H9 (cell line): ENCODE measurements at regions not wholly inside any gene's neighbourhood (a gene's known extent, or its start where the extent isn't known, plus 50 kb on each side); places are given as distances from the start of the nearest gene placed in this dataset.

Experiments used
- DNase-seq: peaks from one replicate; pipeline ENCODE4 v3.0.0-alpha.2; 2017
- H2AFZ ChIP-seq: one replicate; pipeline ENCODE4 v1.6.1; 2013; ENCODE audit warnings: mild to moderate bottlenecking, low read length, control low read depth, moderate library complexity
- H2AK5ac ChIP-seq: 2 replicates; pipeline ENCODE4 v1.6.1; 2013; ENCODE audit warnings: low read length, control low read depth, mixed read lengths; ENCODE audit not compliant: insufficient read length
- H2BK120ac ChIP-seq: one replicate; pipeline ENCODE4 v1.6.1; 2013; ENCODE audit warnings: low read depth, mild to moderate bottlenecking, low read length, control low read depth, inconsistent platforms; ENCODE audit not compliant: poor library complexity, severe bottlenecking
- H2BK12ac ChIP-seq: 2 replicates; pipeline ENCODE4 v1.6.1; 2013; ENCODE audit warnings: low read length, control low read depth, mixed read lengths, low read depth; ENCODE audit not compliant: insufficient read length
- H2BK15ac ChIP-seq: 2 replicates; pipeline ENCODE4 v1.6.1; 2013; ENCODE audit warnings: low read depth, low read length, control low read depth
- H2BK20ac ChIP-seq: one replicate; pipeline ENCODE4 v1.6.1; 2013; ENCODE audit warnings: low read depth, mild to moderate bottlenecking, low read length, control low read depth, inconsistent platforms; ENCODE audit not compliant: poor library complexity, severe bottlenecking
- H2BK5ac ChIP-seq: 2 replicates; pipeline ENCODE4 v1.6.1; 2013; ENCODE audit warnings: low read length, control low read depth, mixed read lengths; ENCODE audit not compliant: insufficient read length
- H3K14ac ChIP-seq: 2 replicates; pipeline ENCODE4 v1.6.1; 2013; ENCODE audit warnings: low read length, control low read depth; ENCODE audit not compliant: insufficient read depth
- H3K18ac ChIP-seq: 2 replicates; pipeline ENCODE4 v1.6.1; 2013; ENCODE audit warnings: low read depth, mild to moderate bottlenecking, mixed read lengths, low read length, control low read depth; ENCODE audit not compliant: insufficient read length
- H3K23ac ChIP-seq: 2 replicates; pipeline ENCODE4 v1.6.1; 2013; ENCODE audit warnings: low read length, control low read depth, mixed read lengths, low read depth; ENCODE audit not compliant: insufficient read length
- H3K23me2 ChIP-seq: 2 replicates; pipeline ENCODE4 v1.6.1; 2013; ENCODE audit warnings: low read depth, mild to moderate bottlenecking, mixed read lengths, low read length, control low read depth; ENCODE audit not compliant: insufficient read length, poor library complexity, severe bottlenecking
- H3K27ac ChIP-seq: 2 replicates; pipeline ENCODE4 v1.5.1; 2013; ENCODE audit warnings: low read length, control low read depth, mixed read lengths, low read depth; ENCODE audit not compliant: insufficient read length
- H3K27me3 ChIP-seq: 2 replicates; pipeline ENCODE4 v1.6.1; 2013; ENCODE audit warnings: low read length, control low read depth, inconsistent platforms; ENCODE audit not compliant: insufficient read depth
- H3K4ac ChIP-seq: 2 replicates; pipeline ENCODE4 v1.6.1; 2013; ENCODE audit warnings: low read depth, mild to moderate bottlenecking, control low read depth, inconsistent platforms, low read length, moderate library complexity
- H3K4me1 ChIP-seq: 2 replicates; pipeline ENCODE4 v1.6.1; 2013; ENCODE audit warnings: low read length, control low read depth, inconsistent platforms; ENCODE audit not compliant: insufficient read depth
- H3K4me2 ChIP-seq: 2 replicates; pipeline ENCODE4 v1.6.1; 2013; ENCODE audit warnings: low read length, control low read depth, mixed read lengths; ENCODE audit not compliant: insufficient read length, insufficient read depth
- H3K56ac ChIP-seq: 2 replicates; pipeline ENCODE4 v1.6.1; 2013; ENCODE audit warnings: low read depth, mild to moderate bottlenecking, mixed read lengths, low read length, control low read depth; ENCODE audit not compliant: insufficient read length
- H3K79me1 ChIP-seq: 2 replicates; pipeline ENCODE4 v1.6.1; 2013; ENCODE audit warnings: low read depth, mild to moderate bottlenecking, moderate library complexity, low read length, control low read depth, inconsistent platforms; ENCODE audit not compliant: insufficient read depth, poor library complexity, severe bottlenecking
- H3K79me2 ChIP-seq: 2 replicates; pipeline ENCODE4 v1.6.1; 2013; ENCODE audit warnings: low read length, control low read depth, inconsistent platforms; ENCODE audit not compliant: insufficient read depth
- H3K9ac ChIP-seq: 2 replicates; pipeline ENCODE4 v1.6.1; 2013; ENCODE audit warnings: low read length, control low read depth, mixed read lengths; ENCODE audit not compliant: insufficient read length; ENCODE audit errors: extremely low read depth
- H3K9me3 ChIP-seq: one replicate; pipeline ENCODE4 v1.6.1; 2013; ENCODE audit warnings: low read depth, low read length, inconsistent platforms; ENCODE audit not compliant: control insufficient read depth
- H3T11ph ChIP-seq: one replicate; pipeline ENCODE4 v1.6.1; 2013; ENCODE audit warnings: mild to moderate bottlenecking, low read length, control low read depth, inconsistent platforms
- H4K20me1 ChIP-seq: one replicate; pipeline ENCODE4 v1.6.1; 2013; ENCODE audit not compliant: control insufficient read depth, insufficient read length, insufficient read depth
- H4K5ac ChIP-seq: 2 replicates; pipeline ENCODE4 v1.6.1; 2013; ENCODE audit warnings: low read depth, mild to moderate bottlenecking, mixed read lengths, low read length, control low read depth; ENCODE audit not compliant: insufficient read length
- H4K8ac ChIP-seq: replicated peaks from 2 replicates; pipeline ENCODE4 v1.6.1; 2013; ENCODE audit warnings: low read length, control low read depth, mixed read lengths, low read depth; ENCODE audit not compliant: insufficient read length
- H4K91ac ChIP-seq: 2 replicates; pipeline ENCODE4 v1.6.1; 2013; ENCODE audit warnings: low read depth, mild to moderate bottlenecking, moderate library complexity, mixed read lengths, low read length, control low read depth; ENCODE audit not compliant: insufficient read length
- H3K27ac Mint-ChIP-seq, 3 experiments: 2 replicates in 2 of 3; 3 replicates in 1 of 3; pipeline ENCODE4 v1.8.0; 2020 to 2021; ENCODE audit warnings: mixed read lengths in 3 of 3, mild to moderate bottlenecking in 1 of 3, moderate library complexity in 1 of 3
- H3K27me3 Mint-ChIP-seq: 2 replicates; pipeline ENCODE4 v1.8.0; 2021; ENCODE audit warnings: low read depth, mild to moderate bottlenecking, moderate library complexity, mixed read lengths
- H3K36me3 Mint-ChIP-seq, 3 experiments: 2 replicates in 2 of 3; 3 replicates in 1 of 3; pipeline ENCODE4 v1.8.0; 2020 to 2021; ENCODE audit warnings: low read depth in 3 of 3, mixed read lengths in 3 of 3; ENCODE audit not compliant: insufficient read depth in 1 of 3
- H3K4me1 Mint-ChIP-seq, 2 experiments: 2 replicates each; pipeline ENCODE4 v1.8.0; 2020; ENCODE audit warnings: mixed read lengths in 2 of 2
- H3K4me3 Mint-ChIP-seq, 2 experiments: 2 replicates in 1 of 2; 3 replicates in 1 of 2; pipeline ENCODE4 v1.8.0; 2020 to 2021; ENCODE audit warnings: mild to moderate bottlenecking in 2 of 2, mixed read lengths in 2 of 2, moderate library complexity in 1 of 2
- H3K9me3 Mint-ChIP-seq, 2 experiments: 2 replicates in 1 of 2; 3 replicates in 1 of 2; pipeline ENCODE4 v1.8.0; 2020; ENCODE audit warnings: mild to moderate bottlenecking in 2 of 2, mixed read lengths in 2 of 2, moderate library complexity in 1 of 2
- WGBS: extraction: QIAGEN DNeasy Blood & Tissue Kit; methylation state at CpG from one replicate; pipeline ENCODE4 v1.1.7; 2013; ENCODE audit warnings: missing lambda C conversion rate, low lambda C conversion rate, mixed read lengths; ENCODE audit not compliant: insufficient read length; ENCODE audit errors: extremely low coverage; 5-methylcytosine and 5-hydroxymethylcytosine counted together
- TF ChIP-seq, protein P1 (sequence below): fragments of 200-600 bp; sonication (generic); conservative IDR thresholded peaks from 3 replicates; pipeline ENCODE4 v1.8.0; 2021; ENCODE audit warnings: antibody characterized with exemption, mild to moderate bottlenecking

DNA sequence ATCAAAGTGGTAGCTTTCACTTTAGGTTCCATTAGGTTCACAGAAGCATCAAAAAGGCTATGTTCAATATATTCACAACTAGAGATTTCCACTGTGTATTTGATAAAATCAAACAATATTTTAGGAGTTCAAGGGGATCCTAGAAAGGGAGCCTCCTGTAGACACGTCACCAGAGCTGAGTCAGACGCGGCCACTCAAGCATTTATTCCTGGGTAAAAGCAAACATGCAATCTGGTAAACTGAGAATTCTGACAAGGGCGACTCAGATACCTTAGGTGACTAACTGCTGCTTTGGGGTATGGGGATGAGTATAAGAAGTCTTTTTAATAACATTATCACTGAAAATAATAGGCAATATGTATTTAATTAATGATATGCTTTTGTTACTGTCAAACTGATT is 118.7 kb upstream of the HMGN3 start:
- no peak overlapping the region for H3K56ac ChIP-seq
- H3K4me3 Mint-ChIP-seq: no peak overlapping the region
- H4K8ac ChIP-seq: no peak overlapping the region
- H4K20me1 ChIP-seq: no peaks in the 10 kb centered on the region
- no peak overlapping the region for H3K23ac ChIP-seq
- peaks cover 15 to 22% of the 10 kb centered on the region in 2 experiments for H3K9me3 Mint-ChIP-seq
- H3K27ac Mint-ChIP-seq: no peak overlapping the region
- H3K9ac ChIP-seq: no peak overlapping the region
- no peak overlapping the region for H2BK120ac ChIP-seq
- no peak overlapping the region for H4K91ac ChIP-seq
- H3K14ac ChIP-seq: no peak overlapping the region
- no CpG with 5 or more reads among the region's 4 CpGs for WGBS
- H2BK5ac ChIP-seq: no peak overlapping the region
- DNase-seq: no peak
- no peak overlapping the region for H2BK15ac ChIP-seq
- H2AK5ac ChIP-seq: no peak overlapping the region
- H3K4me1 Mint-ChIP-seq: no peaks in the 10 kb centered on the region
- H3K27me3 ChIP-seq: no peaks in the 10 kb centered on the region
- H3K79me1 ChIP-seq: no peaks in the 10 kb centered on the region
- H3T11ph ChIP-seq: no peak overlapping the region
- H2AFZ ChIP-seq: no peak overlapping the region
- no peak overlapping the region for H3K4ac ChIP-seq
- H2BK20ac ChIP-seq: no peak overlapping the region
- peaks cover 4 to 26% (median 21%) of the 10 kb centered on the region in 3 experiments for H3K36me3 Mint-ChIP-seq
- H2BK12ac ChIP-seq: no peak overlapping the region
- H4K5ac ChIP-seq: no peak overlapping the region
- H3K4me2 ChIP-seq: no peak overlapping the region
- no peaks in the 10 kb centered on the region for H3K4me1 ChIP-seq
- H3K18ac ChIP-seq: no peak overlapping the region
- no peaks in the 10 kb centered on the region for H3K9me3 ChIP-seq
- H3K27me3 Mint-ChIP-seq: 0 out of 2 replicates have a peak, but pooled peaks cover 2% of the 10 kb centered on the region
- no peak overlapping the region for H3K27ac ChIP-seq
- H3K79me2 ChIP-seq: no peaks in the 10 kb centered on the region
- TF ChIP-seq, protein P1, sequence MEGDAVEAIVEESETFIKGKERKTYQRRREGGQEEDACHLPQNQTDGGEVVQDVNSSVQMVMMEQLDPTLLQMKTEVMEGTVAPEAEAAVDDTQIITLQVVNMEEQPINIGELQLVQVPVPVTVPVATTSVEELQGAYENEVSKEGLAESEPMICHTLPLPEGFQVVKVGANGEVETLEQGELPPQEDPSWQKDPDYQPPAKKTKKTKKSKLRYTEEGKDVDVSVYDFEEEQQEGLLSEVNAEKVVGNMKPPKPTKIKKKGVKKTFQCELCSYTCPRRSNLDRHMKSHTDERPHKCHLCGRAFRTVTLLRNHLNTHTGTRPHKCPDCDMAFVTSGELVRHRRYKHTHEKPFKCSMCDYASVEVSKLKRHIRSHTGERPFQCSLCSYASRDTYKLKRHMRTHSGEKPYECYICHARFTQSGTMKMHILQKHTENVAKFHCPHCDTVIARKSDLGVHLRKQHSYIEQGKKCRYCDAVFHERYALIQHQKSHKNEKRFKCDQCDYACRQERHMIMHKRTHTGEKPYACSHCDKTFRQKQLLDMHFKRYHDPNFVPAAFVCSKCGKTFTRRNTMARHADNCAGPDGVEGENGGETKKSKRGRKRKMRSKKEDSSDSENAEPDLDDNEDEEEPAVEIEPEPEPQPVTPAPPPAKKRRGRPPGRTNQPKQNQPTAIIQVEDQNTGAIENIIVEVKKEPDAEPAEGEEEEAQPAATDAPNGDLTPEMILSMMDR: no peak
- no peaks in the 10 kb centered on the region for H3K23me2 ChIP-seq
